ENCODE measurements at regions not wholly inside any gene's neighbourhood (a gene's known extent, or its start where the extent isn't known, plus 50 kb on each side); places are given as distances from the start of the nearest gene placed in this dataset.

DNA sequence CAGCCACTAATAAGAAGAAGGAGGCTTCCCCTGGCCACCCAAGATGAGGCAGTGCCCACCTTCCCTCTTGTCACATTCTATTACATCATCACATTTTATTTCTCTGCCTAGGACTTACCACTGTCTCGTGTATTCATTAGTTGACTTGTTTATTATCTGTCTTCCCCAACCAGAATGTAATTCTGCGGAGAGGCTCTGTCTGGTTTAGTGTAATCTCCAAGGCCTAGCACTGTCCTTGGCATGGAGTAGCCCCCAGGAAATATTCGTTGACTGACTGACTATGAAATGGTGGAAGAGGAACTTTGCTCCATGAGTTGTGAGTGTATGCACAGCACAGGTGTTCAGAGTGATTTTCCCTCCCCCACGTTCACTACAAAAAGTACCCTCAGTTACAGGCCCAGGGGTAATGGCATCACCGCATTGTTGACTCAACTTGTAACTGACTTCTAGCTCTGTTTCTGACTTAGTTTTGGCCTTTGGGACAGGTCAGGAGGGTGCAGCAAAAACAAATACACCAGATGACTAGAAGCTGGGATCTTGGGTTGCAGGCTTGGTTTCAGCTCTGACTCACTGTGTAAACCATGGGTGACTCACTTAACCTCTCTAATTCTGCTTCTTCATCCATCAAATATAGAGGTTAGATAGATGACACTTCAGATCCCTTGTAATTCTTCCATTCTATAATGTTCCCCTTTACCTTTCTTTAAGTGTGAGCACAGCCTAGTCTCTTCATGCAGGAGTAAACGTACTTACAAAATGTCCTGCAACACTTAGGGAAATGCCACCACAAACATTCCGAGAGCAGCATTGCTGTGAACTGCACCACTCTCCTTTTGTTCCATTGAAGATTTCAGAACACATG, 229.7 kb downstream of the KCNRG start:
- peaks cover 9% of the 10 kb centered on the region for H3K9me3 ChIP-seq (ENCODE audit: insufficient read depth, low read depth)
- intact Hi-C loops (cut with micrococcal nuclease; ENCODE audit: unreplicated experiment), result loop anchor here (1.0 to 5.0 kb wide), 5 partner anchors 112 to 432 kb away; partner anchors contain the start of gene TRIM13
- no peak overlapping the region for H2AFZ ChIP-seq
- H3K27ac ChIP-seq, result peak overlapping the region; percentile 67
- peak overlapping the region; percentile 55 for H3K4me2 ChIP-seq
- no peak overlapping the region for H3K4me3 ChIP-seq
- H3K36me3 ChIP-seq (ENCODE audit: low read depth), result no peaks in the 10 kb centered on the region
- H3K27me3 ChIP-seq (ENCODE audit: insufficient read depth, low read depth), result no peaks in the 10 kb centered on the region
- no TSS peak for BruUV-seq (replicated peaks)
- peak; percentile 72 to 97 for DNase-seq
- TF ChIP-seq EZH2 (IDR thresholded peaks at IDR 0.05; ENCODE audit: low read depth) (no peak), CTCF (conservative IDR thresholded peaks at IDR 0.05) (no peak)
- ChIA-PET POLR2A (ENCODE audit: unreplicated experiment) (interaction anchor here (0.6 kb wide), 1 partner anchor 121 kb away, joined by 4 read pairs; no protein-coding TSS in a partner anchor), CTCF (no interaction called here)
- H3K9me2 ChIP-seq (ENCODE audit: insufficient read depth), result 0 out of 2 replicates have a peak, but pooled peaks cover 3% of the 10 kb centered on the region
- no peaks in the 10 kb centered on the region for H3K79me2 ChIP-seq (ENCODE audit: low read depth)
- H4K20me1 ChIP-seq (ENCODE audit: insufficient read depth), result no peaks in the 10 kb centered on the region
- H3F3A ChIP-seq (ENCODE audit: insufficient read depth, low read depth), result peaks cover 21% of the 10 kb centered on the region
- H3K4me1 ChIP-seq (replicated peaks; ENCODE audit: insufficient read depth), result peaks cover 23% of the 10 kb centered on the region

GRCh38 chr13:50247223-50247622, 232.0 kb downstream of the KCNRG start:
- no peak for TF ChIP-seq CTCF (conservative IDR thresholded peaks at IDR 0.05)
- TF ChIP-seq EZH2 (IDR thresholded peaks at IDR 0.05; ENCODE audit: low read depth), result no peak
- intact Hi-C loops (cut with micrococcal nuclease; ENCODE audit: unreplicated experiment), result loop anchor here (5.0 kb wide), 2 partner anchors 165 to 430 kb away; no protein-coding TSS in a partner anchor
- BruUV-seq (replicated peaks), result no TSS peak
- no peak overlapping the region for H3K4me2 ChIP-seq
- no peak overlapping the region for H2AFZ ChIP-seq
- ChIA-PET POLR2A (ENCODE audit: unreplicated experiment) (no interaction called here), CTCF (no interaction called here)
- H3K79me2 ChIP-seq (ENCODE audit: low read depth), result no peaks in the 10 kb centered on the region
- peaks cover 19% of the 10 kb centered on the region for H3K4me1 ChIP-seq (replicated peaks; ENCODE audit: insufficient read depth)
- no peak overlapping the region for H3K27ac ChIP-seq
- H3K4me3 ChIP-seq, result no peak overlapping the region
- no peak for DNase-seq
- H3K9me3 ChIP-seq (ENCODE audit: insufficient read depth, low read depth), result peaks cover 11% of the 10 kb centered on the region
- H3K27me3 ChIP-seq (ENCODE audit: insufficient read depth, low read depth), result no peaks in the 10 kb centered on the region
- no peaks in the 10 kb centered on the region for H3K36me3 ChIP-seq (ENCODE audit: low read depth)
- 0 out of 2 replicates have a peak, but pooled peaks cover 3% of the 10 kb centered on the region for H3K9me2 ChIP-seq (ENCODE audit: insufficient read depth)
- H4K20me1 ChIP-seq (ENCODE audit: insufficient read depth), result no peaks in the 10 kb centered on the region
- H3F3A ChIP-seq (ENCODE audit: insufficient read depth, low read depth), result peaks cover 21% of the 10 kb centered on the region

DNA sequence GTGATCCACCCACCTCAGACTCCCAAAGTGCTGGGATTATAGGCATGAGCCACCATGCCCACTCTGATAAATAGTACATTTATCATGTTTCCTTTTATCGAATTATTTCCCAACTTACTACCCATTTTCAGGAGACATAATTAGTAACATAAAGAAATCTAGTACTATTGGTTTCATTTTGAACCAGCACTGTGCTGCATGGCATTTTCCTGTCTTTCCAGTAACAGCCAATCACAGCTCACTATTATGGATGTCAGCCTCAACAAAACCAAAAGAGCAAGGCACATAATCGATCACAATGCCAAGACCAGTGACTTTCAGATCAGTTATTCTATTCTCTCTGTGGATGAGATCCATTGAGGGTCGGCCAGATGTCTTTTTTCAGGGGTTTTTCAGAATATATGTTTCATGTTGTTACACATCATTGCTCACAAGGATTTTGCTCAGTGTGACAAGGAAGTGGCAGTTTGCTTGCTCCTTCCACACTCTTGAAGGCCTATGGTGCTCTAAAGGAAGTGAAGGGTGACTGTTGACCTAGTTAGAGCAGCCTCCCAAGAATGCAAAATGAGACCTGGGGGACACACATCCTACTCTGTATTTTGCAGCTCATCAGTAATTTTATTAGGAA, 233.4 kb downstream of the KCNRG start:
- H3K9me2 ChIP-seq (ENCODE audit: insufficient read depth), result 0 out of 2 replicates have a peak, but pooled peaks cover 3% of the 10 kb centered on the region
- H3K27ac ChIP-seq, result no peak overlapping the region
- no peak overlapping the region for H2AFZ ChIP-seq
- BruUV-seq (replicated peaks), result no TSS peak
- H3K4me1 ChIP-seq (replicated peaks; ENCODE audit: insufficient read depth), result peaks cover 19% of the 10 kb centered on the region
- H3K79me2 ChIP-seq (ENCODE audit: low read depth), result no peaks in the 10 kb centered on the region
- DNase-seq, result peak in 1 of 2 experiments; percentile 13
- intact Hi-C loops (cut with micrococcal nuclease; ENCODE audit: unreplicated experiment), result loop anchor here (5.0 kb wide), 2 partner anchors 166 to 429 kb away; no protein-coding TSS in a partner anchor
- H3K4me3 ChIP-seq, result no peak overlapping the region
- H3K36me3 ChIP-seq (ENCODE audit: low read depth), result no peaks in the 10 kb centered on the region
- no peaks in the 10 kb centered on the region for H4K20me1 ChIP-seq (ENCODE audit: insufficient read depth)
- CTCF ChIA-PET, result no interaction called here
- H3F3A ChIP-seq (ENCODE audit: insufficient read depth, low read depth), result peaks cover 21% of the 10 kb centered on the region
- no peaks in the 10 kb centered on the region for H3K27me3 ChIP-seq (ENCODE audit: insufficient read depth, low read depth)
- POLR2A ChIA-PET (ENCODE audit: unreplicated experiment), result no interaction called here
- H3K9me3 ChIP-seq (ENCODE audit: insufficient read depth, low read depth), result peaks cover 11% of the 10 kb centered on the region
- H3K4me2 ChIP-seq, result no peak overlapping the region
- TF ChIP-seq EZH2 (IDR thresholded peaks at IDR 0.05; ENCODE audit: low read depth), result no peak
- TF ChIP-seq CTCF (conservative IDR thresholded peaks at IDR 0.05), result no peak

Data from PC-9 (cell line).